B cell (primary cell): ENCODE measurements at regions not wholly inside any gene's neighbourhood (a gene's known extent, or its start where the extent isn't known, plus 50 kb on each side); places are given as distances from the start of the nearest gene placed in this dataset.

Experiments
- CTCF ChIP-seq: fragments of 200-600 bp; IDR thresholded peaks from one replicate; pipeline ENCODE4 v1.8.0; 2022; ENCODE audit warnings: antibody characterized with exemption, mild to moderate bottlenecking
- EZH2 ChIP-seq: IDR thresholded peaks from 2 replicates; pipeline ENCODE4 v1.6.1; 2012; ENCODE audit warnings: borderline replicate concordance, low read depth, mild to moderate bottlenecking, moderate library complexity, low read length; ENCODE audit not compliant: insufficient read depth, poor library complexity, severe bottlenecking

GRCh38 chr6:37558646-37559045 is 59.0 kb upstream of the CCDC167 start:
- no peak for TF ChIP-seq CTCF
- TF ChIP-seq EZH2, result no peak
